ENCODE measurements at regions not wholly inside any gene's neighbourhood (a gene's known extent, or its start where the extent isn't known, plus 50 kb on each side); places are given as distances from the start of the nearest gene placed in this dataset.

- H3K4me3 Mint-ChIP-seq = no peak overlapping the region
- no peak for ATAC-seq (replicated peaks)
- H3K4me1 Mint-ChIP-seq (ENCODE audit: low read depth in 2 of 2) = no peaks in the 10 kb centered on the region
- DNase-seq = no peak
- H3K27ac Mint-ChIP-seq = no peak overlapping the region
- H3K27me3 Mint-ChIP-seq = no peaks in the 10 kb centered on the region
- H3K9me3 Mint-ChIP-seq = peaks cover 7 to 11% of the 10 kb centered on the region in 2 donors
- no peaks in the 10 kb centered on the region for H3K36me3 Mint-ChIP-seq (ENCODE audit: insufficient read depth)
These were observed 247.7 kb upstream of the NDST3 start for GRCh38 chr4:117786566-117786965.

GRCh38 chr4:117793845-117794480 lies 240.3 kb upstream of the NDST3 start:
- H3K4me3 Mint-ChIP-seq = no peak overlapping the region
- H3K27ac Mint-ChIP-seq = no peak overlapping the region
- H3K9me3 Mint-ChIP-seq = peaks cover 4 to 7% of the 10 kb centered on the region in 2 donors
- H3K36me3 Mint-ChIP-seq (ENCODE audit: insufficient read depth) = no peaks in the 10 kb centered on the region
- no peak for ATAC-seq (replicated peaks)
- H3K4me1 Mint-ChIP-seq (ENCODE audit: low read depth in 2 of 2) = no peaks in the 10 kb centered on the region
- DNase-seq = no peak
- no peaks in the 10 kb centered on the region for H3K27me3 Mint-ChIP-seq

GRCh38 chr4:117796677-117797076 lies 237.6 kb upstream of the NDST3 start:
- H3K4me3 Mint-ChIP-seq = no peak overlapping the region
- H3K36me3 Mint-ChIP-seq (ENCODE audit: insufficient read depth) = no peaks in the 10 kb centered on the region
- H3K27ac Mint-ChIP-seq = no peak overlapping the region

GRCh38 chr4:117800636-117801035 lies 233.7 kb upstream of the NDST3 start:
- no peak for ATAC-seq (replicated peaks)
- H3K27me3 Mint-ChIP-seq = no peaks in the 10 kb centered on the region
- no peak overlapping the region for H3K4me3 Mint-ChIP-seq
- H3K9me3 Mint-ChIP-seq = peaks cover 6 to 7% of the 10 kb centered on the region in 2 donors
- no peak overlapping the region for H3K27ac Mint-ChIP-seq
- H3K36me3 Mint-ChIP-seq (ENCODE audit: insufficient read depth) = no peaks in the 10 kb centered on the region
- H3K4me1 Mint-ChIP-seq (ENCODE audit: low read depth in 2 of 2) = no peaks in the 10 kb centered on the region
- DNase-seq = no peak

More at GRCh38 chr4:117796677-117797076, 237.6 kb upstream of the NDST3 start:
- Mint-ChIP-seq H3K4me1 (ENCODE audit: low read depth in 2 of 2) (no peaks in the 10 kb centered on the region), H3K27me3 (no peaks in the 10 kb centered on the region), H3K9me3 (no peaks in the 10 kb centered on the region)
- no peak for ATAC-seq (replicated peaks)
- DNase-seq = no peak

- peaks cover 6 to 7% of the 10 kb centered on the region in 2 donors for H3K9me3 Mint-ChIP-seq
- DNase-seq = no peak
- H3K27ac Mint-ChIP-seq = no peak overlapping the region
- H3K27me3 Mint-ChIP-seq = no peaks in the 10 kb centered on the region
- H3K4me1 Mint-ChIP-seq (ENCODE audit: low read depth in 2 of 2) = no peaks in the 10 kb centered on the region
- no peak overlapping the region for H3K4me3 Mint-ChIP-seq
- ATAC-seq (replicated peaks) = no peak
- no peaks in the 10 kb centered on the region for H3K36me3 Mint-ChIP-seq (ENCODE audit: insufficient read depth)
These were observed 232.5 kb upstream of the NDST3 start for GRCh38 chr4:117801756-117802155.

- no peaks in the 10 kb centered on the region for H3K27me3 Mint-ChIP-seq
- no peak for DNase-seq
- H3K4me1 Mint-ChIP-seq (ENCODE audit: low read depth in 2 of 2) = no peaks in the 10 kb centered on the region
- ATAC-seq (replicated peaks) = no peak
- no peak overlapping the region for H3K27ac Mint-ChIP-seq
- H3K9me3 Mint-ChIP-seq = peaks cover 0 to 7% of the 10 kb centered on the region in 2 donors
- no peak overlapping the region for H3K4me3 Mint-ChIP-seq
- no peaks in the 10 kb centered on the region for H3K36me3 Mint-ChIP-seq (ENCODE audit: insufficient read depth)
These were observed 222.6 kb upstream of the NDST3 start for GRCh38 chr4:117811731-117812130.

- H3K4me1 Mint-ChIP-seq (ENCODE audit: low read depth in 2 of 2) = no peaks in the 10 kb centered on the region
- H3K27ac Mint-ChIP-seq = no peak overlapping the region
- DNase-seq = no peak
- ATAC-seq (replicated peaks) = no peak
- no peaks in the 10 kb centered on the region for H3K27me3 Mint-ChIP-seq
- H3K36me3 Mint-ChIP-seq (ENCODE audit: insufficient read depth) = no peaks in the 10 kb centered on the region
- no peak overlapping the region for H3K4me3 Mint-ChIP-seq
- H3K9me3 Mint-ChIP-seq = peaks cover 0 to 7% of the 10 kb centered on the region in 2 donors
These were observed 219.7 kb upstream of the NDST3 start for GRCh38 chr4:117814277-117815246.

- DNase-seq (no peak), ATAC-seq (replicated peaks) (no peak)
- H3K36me3 Mint-ChIP-seq (ENCODE audit: insufficient read depth) = no peaks in the 10 kb centered on the region
- peaks cover 0 to 3% of the 10 kb centered on the region in 2 donors for H3K9me3 Mint-ChIP-seq
- no peak overlapping the region for H3K27ac Mint-ChIP-seq
- H3K27me3 Mint-ChIP-seq = no peaks in the 10 kb centered on the region
- H3K4me3 Mint-ChIP-seq = no peak overlapping the region
- H3K4me1 Mint-ChIP-seq (ENCODE audit: low read depth in 2 of 2) = no peaks in the 10 kb centered on the region
These were observed 217.0 kb upstream of the NDST3 start for GRCh38 chr4:117817301-117817700.

GRCh38 chr4:117821834-117822233 lies 212.5 kb upstream of the NDST3 start:
- H3K4me1 Mint-ChIP-seq (ENCODE audit: low read depth in 2 of 2) = no peaks in the 10 kb centered on the region
- no peaks in the 10 kb centered on the region for H3K27me3 Mint-ChIP-seq
- peaks cover 0 to 6% of the 10 kb centered on the region in 2 donors for H3K9me3 Mint-ChIP-seq
- DNase-seq (no peak), ATAC-seq (replicated peaks) (no peak)
- no peak overlapping the region for H3K4me3 Mint-ChIP-seq
- H3K36me3 Mint-ChIP-seq (ENCODE audit: insufficient read depth) = no peaks in the 10 kb centered on the region
- H3K27ac Mint-ChIP-seq = no peak overlapping the region

GRCh38 chr4:117823388-117823787 lies 210.9 kb upstream of the NDST3 start:
- ATAC-seq (replicated peaks) (no peak), DNase-seq (no peak)
- no peak overlapping the region for H3K27ac Mint-ChIP-seq
- H3K4me3 Mint-ChIP-seq = no peak overlapping the region
- no peaks in the 10 kb centered on the region for H3K36me3 Mint-ChIP-seq (ENCODE audit: insufficient read depth)
- no peaks in the 10 kb centered on the region for H3K4me1 Mint-ChIP-seq (ENCODE audit: low read depth in 2 of 2)
- peaks cover 0 to 6% of the 10 kb centered on the region in 2 donors for H3K9me3 Mint-ChIP-seq
- no peaks in the 10 kb centered on the region for H3K27me3 Mint-ChIP-seq

- DNase-seq (no peak), ATAC-seq (replicated peaks) (no peak)
- Mint-ChIP-seq H3K9me3 (peaks cover 0 to 6% of the 10 kb centered on the region in 2 donors), H3K27ac (no peak overlapping the region), H3K4me1 (ENCODE audit: low read depth in 2 of 2) (no peaks in the 10 kb centered on the region), H3K36me3 (ENCODE audit: insufficient read depth) (no peaks in the 10 kb centered on the region), H3K27me3 (no peaks in the 10 kb centered on the region), H3K4me3 (no peak overlapping the region)
These were observed 208.7 kb upstream of the NDST3 start for GRCh38 chr4:117825600-117825999.

- Mint-ChIP-seq H3K27me3 (no peaks in the 10 kb centered on the region), H3K36me3 (ENCODE audit: insufficient read depth) (no peaks in the 10 kb centered on the region), H3K4me3 (no peak overlapping the region), H3K27ac (no peak overlapping the region), H3K9me3 (peaks cover 0 to 4% of the 10 kb centered on the region in 2 donors), H3K4me1 (ENCODE audit: low read depth in 2 of 2) (no peaks in the 10 kb centered on the region)
- no peak for DNase-seq
- no peak for ATAC-seq (replicated peaks)
These were observed 203.1 kb upstream of the NDST3 start for GRCh38 chr4:117831060-117831683.

GRCh38 chr4:117835566-117835965 lies 198.7 kb upstream of the NDST3 start:
- H3K4me1 Mint-ChIP-seq (ENCODE audit: low read depth in 2 of 2) = no peaks in the 10 kb centered on the region
- DNase-seq = no peak
- no peak overlapping the region for H3K4me3 Mint-ChIP-seq
- H3K9me3 Mint-ChIP-seq = peaks cover 0 to 4% of the 10 kb centered on the region in 2 donors
- no peaks in the 10 kb centered on the region for H3K36me3 Mint-ChIP-seq (ENCODE audit: insufficient read depth)
- H3K27ac Mint-ChIP-seq = no peak overlapping the region
- no peak for ATAC-seq (replicated peaks)
- H3K27me3 Mint-ChIP-seq = no peaks in the 10 kb centered on the region

Data from effector memory CD8-positive, alpha-beta T cell (primary cell).